Stimulated activated memory B cell treated with anti-CD40 and anti-IgM and Interleukin-4, amounts not matched to agents 10 μg/mL and 1 μg/mL and 100 μg/mL, for 72 hours (primary cell): ENCODE measurements at regions not wholly inside any gene's neighbourhood (a gene's known extent, or its start where the extent isn't known, plus 50 kb on each side); places are given as distances from the start of the nearest gene placed in this dataset.
A peak's percentile ranks its signal among the peaks of the same experiment; 100 is the strongest.
"Not testable (repeated sequence)": the region's sequence is repeated elsewhere in the genome, so short reads cannot be mapped to it uniquely, and the experiment has no call there.

Experiments
- ATAC-seq: fragments of 150-1000 bp; cut with Tn5 transposase; 2 replicates; pipeline ENCODE4 v1.10.0; 2021
- H3K27ac Mint-ChIP-seq: one replicate; pipeline ENCODE4 v1.8.0; 2022; ENCODE audit warnings: mild to moderate bottlenecking, mixed read lengths
- H3K27me3 Mint-ChIP-seq: one replicate; pipeline ENCODE4 v1.8.0; 2022; ENCODE audit warnings: mixed read lengths
- H3K36me3 Mint-ChIP-seq: one replicate; pipeline ENCODE4 v1.8.0; 2022; ENCODE audit warnings: mixed read lengths
- H3K4me1 Mint-ChIP-seq: one replicate; pipeline ENCODE4 v1.8.0; 2022; ENCODE audit warnings: mixed read lengths
- H3K4me3 Mint-ChIP-seq: one replicate; pipeline ENCODE4 v1.8.0; 2022; ENCODE audit warnings: mild to moderate bottlenecking, moderate library complexity, mixed read lengths
- H3K9me3 Mint-ChIP-seq: one replicate; pipeline ENCODE4 v1.8.0; 2022; ENCODE audit warnings: mixed read lengths

- Mint-ChIP-seq H3K27ac (no peak overlapping the region), H3K4me3 (no peak overlapping the region), H3K36me3 (no peaks in the 10 kb centered on the region), H3K27me3 (no peaks in the 10 kb centered on the region), H3K9me3 (no peaks in the 10 kb centered on the region), H3K4me1 (no peaks in the 10 kb centered on the region)
- no peak for ATAC-seq
Measured at GRCh38 chr21:16427587-16428087, 697.9 kb downstream of the USP25 start.

- H3K4me3 Mint-ChIP-seq = no peak overlapping the region
- no peaks in the 10 kb centered on the region for H3K9me3 Mint-ChIP-seq
- H3K27me3 Mint-ChIP-seq = no peaks in the 10 kb centered on the region
- H3K27ac Mint-ChIP-seq = no peak overlapping the region
- no peaks in the 10 kb centered on the region for H3K36me3 Mint-ChIP-seq
- ATAC-seq = no peak
- no peaks in the 10 kb centered on the region for H3K4me1 Mint-ChIP-seq
Measured at GRCh38 chr21:16437586-16437985, 707.8 kb downstream of the USP25 start.

GRCh38 chr21:16438761-16439160 is 709.0 kb downstream of the USP25 start:
- Mint-ChIP-seq H3K4me1 (no peaks in the 10 kb centered on the region), H3K27ac (no peak overlapping the region), H3K27me3 (no peaks in the 10 kb centered on the region), H3K9me3 (no peaks in the 10 kb centered on the region), H3K36me3 (no peaks in the 10 kb centered on the region), H3K4me3 (no peak overlapping the region)
- no peak for ATAC-seq

GRCh38 chr21:16441789-16442188 is 712.0 kb downstream of the USP25 start:
- no peak for ATAC-seq
- no peak overlapping the region for H3K4me3 Mint-ChIP-seq
- H3K4me1 Mint-ChIP-seq = no peaks in the 10 kb centered on the region
- H3K9me3 Mint-ChIP-seq = no peaks in the 10 kb centered on the region
- no peaks in the 10 kb centered on the region for H3K27me3 Mint-ChIP-seq
- no peaks in the 10 kb centered on the region for H3K36me3 Mint-ChIP-seq
- H3K27ac Mint-ChIP-seq = no peak overlapping the region

- H3K27ac Mint-ChIP-seq = no peak overlapping the region
- no peak overlapping the region for H3K4me3 Mint-ChIP-seq
- no peak for ATAC-seq
- H3K27me3 Mint-ChIP-seq = no peaks in the 10 kb centered on the region
- H3K9me3 Mint-ChIP-seq = no peaks in the 10 kb centered on the region
- H3K36me3 Mint-ChIP-seq = no peaks in the 10 kb centered on the region
- H3K4me1 Mint-ChIP-seq = no peaks in the 10 kb centered on the region
Measured at GRCh38 chr21:16454399-16454798, 724.6 kb downstream of the USP25 start.

GRCh38 chr21:16455526-16455925 is 725.7 kb downstream of the USP25 start:
- Mint-ChIP-seq H3K27me3 (no peaks in the 10 kb centered on the region), H3K36me3 (no peaks in the 10 kb centered on the region), H3K4me1 (no peaks in the 10 kb centered on the region), H3K27ac (no peak overlapping the region), H3K4me3 (no peak overlapping the region), H3K9me3 (no peaks in the 10 kb centered on the region)
- ATAC-seq = no peak

- Mint-ChIP-seq H3K9me3 (no peaks in the 10 kb centered on the region), H3K4me3 (no peak overlapping the region), H3K27ac (no peak overlapping the region), H3K36me3 (no peaks in the 10 kb centered on the region), H3K27me3 (no peaks in the 10 kb centered on the region), H3K4me1 (no peaks in the 10 kb centered on the region)
- no peak for ATAC-seq
Measured at GRCh38 chr21:16455978-16456377, 726.2 kb downstream of the USP25 start.

GRCh38 chr21:16457498-16457897 is 727.7 kb downstream of the USP25 start:
- Mint-ChIP-seq H3K4me3 (no peak overlapping the region), H3K36me3 (no peaks in the 10 kb centered on the region), H3K4me1 (no peaks in the 10 kb centered on the region), H3K27me3 (no peaks in the 10 kb centered on the region), H3K27ac (no peak overlapping the region), H3K9me3 (no peaks in the 10 kb centered on the region)
- no peak for ATAC-seq

GRCh38 chr21:16460936-16461335 is 731.2 kb downstream of the USP25 start:
- Mint-ChIP-seq H3K36me3 (no peaks in the 10 kb centered on the region), H3K4me1 (no peaks in the 10 kb centered on the region), H3K9me3 (peaks cover 4% of the 10 kb centered on the region), H3K27me3 (no peaks in the 10 kb centered on the region), H3K27ac (no peak overlapping the region), H3K4me3 (no peak overlapping the region)
- peak; percentile 24 for ATAC-seq

GRCh38 chr21:16464211-16464889 is 734.6 kb downstream of the USP25 start:
- not testable (repeated sequence) for H3K9me3 Mint-ChIP-seq, H3K4me1 Mint-ChIP-seq, H3K27me3 Mint-ChIP-seq, H3K4me3 Mint-ChIP-seq, ATAC-seq, H3K27ac Mint-ChIP-seq, H3K36me3 Mint-ChIP-seq

- no peaks in the 10 kb centered on the region for H3K36me3 Mint-ChIP-seq
- H3K27ac Mint-ChIP-seq = no peak overlapping the region
- peaks cover 2% of the 10 kb centered on the region for H3K9me3 Mint-ChIP-seq
- H3K4me3 Mint-ChIP-seq = no peak overlapping the region
- no peaks in the 10 kb centered on the region for H3K4me1 Mint-ChIP-seq
- no peaks in the 10 kb centered on the region for H3K27me3 Mint-ChIP-seq
- no peak for ATAC-seq
Measured at GRCh38 chr21:16468184-16468583, 738.4 kb downstream of the USP25 start.

- H3K27ac Mint-ChIP-seq = no peak overlapping the region
- no peak overlapping the region for H3K4me3 Mint-ChIP-seq
- no peak for ATAC-seq
- H3K4me1 Mint-ChIP-seq = no peaks in the 10 kb centered on the region
- H3K36me3 Mint-ChIP-seq = no peaks in the 10 kb centered on the region
- H3K9me3 Mint-ChIP-seq = peaks cover 10% of the 10 kb centered on the region
- no peaks in the 10 kb centered on the region for H3K27me3 Mint-ChIP-seq
Measured at GRCh38 chr21:16473988-16474387, 744.2 kb downstream of the USP25 start.

- H3K4me1 Mint-ChIP-seq = no peaks in the 10 kb centered on the region
- H3K9me3 Mint-ChIP-seq = peaks cover 17% of the 10 kb centered on the region
- no peaks in the 10 kb centered on the region for H3K36me3 Mint-ChIP-seq
- H3K27ac Mint-ChIP-seq = no peak overlapping the region
- ATAC-seq = no peak
- no peaks in the 10 kb centered on the region for H3K27me3 Mint-ChIP-seq
- H3K4me3 Mint-ChIP-seq = no peak overlapping the region
Measured at GRCh38 chr21:16476056-16476825, 746.5 kb downstream of the USP25 start.

GRCh38 chr21:16488042-16488441 is 758.3 kb downstream of the USP25 start:
- no peak for ATAC-seq
- no peaks in the 10 kb centered on the region for H3K4me1 Mint-ChIP-seq
- no peak overlapping the region for H3K27ac Mint-ChIP-seq
- no peak overlapping the region for H3K4me3 Mint-ChIP-seq
- H3K27me3 Mint-ChIP-seq = no peaks in the 10 kb centered on the region
- no peaks in the 10 kb centered on the region for H3K9me3 Mint-ChIP-seq
- no peaks in the 10 kb centered on the region for H3K36me3 Mint-ChIP-seq

- Mint-ChIP-seq H3K4me1 (no peaks in the 10 kb centered on the region), H3K4me3 (no peak overlapping the region), H3K27me3 (no peaks in the 10 kb centered on the region), H3K9me3 (no peaks in the 10 kb centered on the region), H3K27ac (no peak overlapping the region), H3K36me3 (no peaks in the 10 kb centered on the region)
- no peak for ATAC-seq
Measured at GRCh38 chr21:16492356-16492755, 762.6 kb downstream of the USP25 start.

GRCh38 chr21:16492892-16493291 is 763.1 kb downstream of the USP25 start:
- no peaks in the 10 kb centered on the region for H3K36me3 Mint-ChIP-seq
- no peak overlapping the region for H3K27ac Mint-ChIP-seq
- H3K4me3 Mint-ChIP-seq = no peak overlapping the region
- no peaks in the 10 kb centered on the region for H3K4me1 Mint-ChIP-seq
- no peak for ATAC-seq
- H3K27me3 Mint-ChIP-seq = no peaks in the 10 kb centered on the region
- H3K9me3 Mint-ChIP-seq = no peaks in the 10 kb centered on the region
